ENCODE measurements at regions not wholly inside any gene's neighbourhood (a gene's known extent, or its start where the extent isn't known, plus 50 kb on each side); places are given as distances from the start of the nearest gene placed in this dataset.

DNA sequence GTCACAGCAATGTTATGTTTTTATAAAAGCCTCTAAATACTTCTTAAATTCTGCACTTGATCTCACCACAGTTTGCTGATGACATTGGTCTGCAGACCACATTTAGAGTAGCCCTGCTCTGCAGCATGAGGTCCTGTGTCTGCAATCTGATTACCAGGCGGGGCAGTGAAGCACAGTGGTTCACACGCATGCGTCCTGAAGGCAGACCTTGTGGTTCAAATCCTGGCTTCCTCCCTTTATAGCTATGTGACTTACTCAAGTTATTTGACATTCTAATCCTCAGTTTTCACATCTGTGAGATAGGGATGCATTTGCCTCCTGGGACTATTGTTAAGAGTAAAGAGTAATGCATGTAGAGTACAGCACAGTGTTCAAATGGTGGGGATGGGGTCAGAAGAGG, 50.3 kb downstream of the BMAL2 start:
- TF ChIP-seq, protein P1, sequence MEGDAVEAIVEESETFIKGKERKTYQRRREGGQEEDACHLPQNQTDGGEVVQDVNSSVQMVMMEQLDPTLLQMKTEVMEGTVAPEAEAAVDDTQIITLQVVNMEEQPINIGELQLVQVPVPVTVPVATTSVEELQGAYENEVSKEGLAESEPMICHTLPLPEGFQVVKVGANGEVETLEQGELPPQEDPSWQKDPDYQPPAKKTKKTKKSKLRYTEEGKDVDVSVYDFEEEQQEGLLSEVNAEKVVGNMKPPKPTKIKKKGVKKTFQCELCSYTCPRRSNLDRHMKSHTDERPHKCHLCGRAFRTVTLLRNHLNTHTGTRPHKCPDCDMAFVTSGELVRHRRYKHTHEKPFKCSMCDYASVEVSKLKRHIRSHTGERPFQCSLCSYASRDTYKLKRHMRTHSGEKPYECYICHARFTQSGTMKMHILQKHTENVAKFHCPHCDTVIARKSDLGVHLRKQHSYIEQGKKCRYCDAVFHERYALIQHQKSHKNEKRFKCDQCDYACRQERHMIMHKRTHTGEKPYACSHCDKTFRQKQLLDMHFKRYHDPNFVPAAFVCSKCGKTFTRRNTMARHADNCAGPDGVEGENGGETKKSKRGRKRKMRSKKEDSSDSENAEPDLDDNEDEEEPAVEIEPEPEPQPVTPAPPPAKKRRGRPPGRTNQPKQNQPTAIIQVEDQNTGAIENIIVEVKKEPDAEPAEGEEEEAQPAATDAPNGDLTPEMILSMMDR (IDR thresholded peaks at IDR 0.05; ENCODE audit: insufficient read depth, low read length): no peak
- DNase-seq (ENCODE audit: low read depth): no peak
- no peak overlapping the region for H3K4me3 ChIP-seq (ENCODE audit: low read depth, low read length)

DNA sequence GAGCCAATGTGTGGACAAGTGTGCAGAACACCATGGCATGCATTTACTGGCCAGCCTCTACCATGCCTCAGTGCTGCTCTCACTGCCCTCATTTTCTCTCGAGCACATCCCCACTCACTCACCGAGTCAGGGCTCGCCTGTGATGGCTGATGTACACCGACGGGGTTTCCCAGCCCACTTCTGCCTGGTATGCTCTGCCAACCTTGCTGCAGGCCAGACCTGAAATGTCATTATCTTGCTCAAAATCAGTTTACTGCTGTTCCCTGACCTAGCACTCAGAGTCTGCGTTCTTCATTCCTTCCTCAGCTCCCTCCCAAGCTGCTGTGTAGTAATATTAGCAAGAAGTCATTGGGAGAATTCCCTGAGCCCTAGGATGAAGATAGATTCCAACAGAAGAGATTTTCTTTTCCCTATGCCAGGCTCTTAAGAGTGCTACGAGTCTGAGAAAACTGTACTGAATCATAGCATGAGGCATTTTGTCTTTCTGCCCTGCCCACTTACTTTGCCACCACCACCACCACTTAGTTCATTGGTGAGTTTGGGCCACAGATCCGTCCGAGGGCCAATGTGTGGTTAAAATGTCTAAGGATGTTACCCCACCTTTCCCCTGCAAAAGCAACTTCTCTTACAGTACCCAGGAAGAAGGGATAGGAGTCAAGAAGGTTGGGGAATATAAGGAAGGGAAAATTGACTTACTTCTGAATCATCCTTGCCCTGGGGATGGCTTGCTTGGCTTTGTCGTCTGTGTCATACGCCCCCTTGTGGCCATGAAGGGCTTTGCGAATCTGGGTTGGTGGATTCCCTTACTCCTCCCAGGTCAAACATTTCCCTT, 51.0 kb downstream of the BMAL2 start:
- TF ChIP-seq, protein P1 (IDR thresholded peaks at IDR 0.05; ENCODE audit: insufficient read depth, low read length): peak; percentile 95

DNA sequence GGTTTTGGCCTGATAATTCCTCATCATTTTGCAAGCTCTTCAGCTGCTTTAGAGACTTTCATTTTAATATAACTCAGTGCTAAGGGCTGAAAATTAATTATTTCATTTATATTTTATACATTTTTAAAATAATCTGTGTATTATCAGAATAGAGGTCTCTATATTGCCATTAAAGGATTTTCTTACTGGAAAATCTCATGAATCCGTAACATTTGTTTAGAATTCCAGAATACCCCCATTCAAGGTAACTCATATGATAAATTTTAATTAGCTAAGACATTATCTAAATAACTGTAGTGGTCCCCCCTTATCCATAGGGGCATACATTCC, 51.6 kb downstream of the BMAL2 start:
- TF ChIP-seq, protein P1 (IDR thresholded peaks at IDR 0.05; ENCODE audit: insufficient read depth, low read length): no peak
- no peak overlapping the region for H3K4me3 ChIP-seq (ENCODE audit: low read depth, low read length)
- no peak for DNase-seq (ENCODE audit: low read depth)

More for the DNA sequence above, 51.0 kb downstream of the BMAL2 start:
- DNase-seq (ENCODE audit: low read depth): peak; percentile 94
- no peak overlapping the region for H3K4me3 ChIP-seq (ENCODE audit: low read depth, low read length)

DNA sequence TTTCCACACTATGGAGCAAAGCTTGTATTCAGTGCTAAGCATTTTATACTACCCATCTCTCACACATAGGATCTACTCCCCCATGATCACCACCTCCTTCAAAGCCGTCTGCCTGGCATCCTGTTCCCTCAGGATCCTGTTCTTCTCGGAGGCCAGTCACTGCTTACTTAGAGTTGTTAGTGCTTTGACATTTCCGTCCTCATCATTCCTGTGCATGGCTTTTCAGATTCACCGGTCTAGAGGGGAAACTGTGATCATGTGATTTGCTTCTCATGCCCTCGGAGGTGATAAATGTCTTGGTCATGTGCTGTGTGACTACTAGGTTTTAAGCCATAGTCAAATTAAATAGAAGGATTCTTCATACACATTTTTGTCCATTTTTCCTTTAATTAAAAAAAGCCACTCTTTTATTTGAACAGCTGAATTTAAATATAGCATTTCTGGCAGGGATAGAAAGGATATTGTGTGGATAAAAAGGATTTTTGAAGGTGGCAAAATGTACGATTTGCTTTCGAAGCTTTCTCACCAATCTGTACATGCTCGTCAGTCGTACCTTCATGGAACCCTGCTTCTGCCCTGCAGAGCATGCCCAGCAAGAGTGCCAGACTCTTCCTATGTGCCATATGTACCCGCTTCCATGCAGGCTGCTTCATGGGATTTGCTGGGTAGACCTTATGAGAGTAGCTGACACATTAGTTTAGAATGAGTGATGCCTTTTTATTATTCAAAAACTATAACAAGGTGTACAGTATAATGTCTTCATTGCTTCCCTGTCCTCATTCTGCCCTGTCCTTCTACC, 53.3 kb downstream of the BMAL2 start:
- H3K4me3 ChIP-seq (ENCODE audit: low read depth, low read length): no peak overlapping the region
- no peak for DNase-seq (ENCODE audit: low read depth)
- TF ChIP-seq, protein P1 (IDR thresholded peaks at IDR 0.05; ENCODE audit: insufficient read depth, low read length): no peak

DNA sequence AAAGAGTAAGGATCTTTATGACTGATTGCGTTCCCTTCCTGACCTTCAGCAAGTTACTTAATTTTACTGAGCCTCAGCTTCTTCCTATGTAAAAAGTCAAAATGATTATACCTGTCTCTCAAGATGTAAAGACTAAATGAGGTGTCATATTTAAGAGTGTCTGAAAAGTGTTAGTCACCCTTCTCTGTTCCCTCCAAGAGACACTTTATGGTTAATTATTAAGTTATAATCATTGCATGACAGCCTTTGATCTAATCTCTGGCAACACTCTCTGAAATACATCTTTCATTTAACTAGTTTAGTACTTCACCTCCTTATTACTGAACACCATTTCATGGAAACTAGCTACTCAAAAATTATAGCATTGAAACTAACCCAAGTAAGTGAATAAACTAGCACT, 54.8 kb downstream of the BMAL2 start:
- TF ChIP-seq, protein P1 (IDR thresholded peaks at IDR 0.05; ENCODE audit: insufficient read depth, low read length): no peak
- no peak overlapping the region for H3K4me3 ChIP-seq (ENCODE audit: low read depth, low read length)
- no peak for DNase-seq (ENCODE audit: low read depth)

DNA sequence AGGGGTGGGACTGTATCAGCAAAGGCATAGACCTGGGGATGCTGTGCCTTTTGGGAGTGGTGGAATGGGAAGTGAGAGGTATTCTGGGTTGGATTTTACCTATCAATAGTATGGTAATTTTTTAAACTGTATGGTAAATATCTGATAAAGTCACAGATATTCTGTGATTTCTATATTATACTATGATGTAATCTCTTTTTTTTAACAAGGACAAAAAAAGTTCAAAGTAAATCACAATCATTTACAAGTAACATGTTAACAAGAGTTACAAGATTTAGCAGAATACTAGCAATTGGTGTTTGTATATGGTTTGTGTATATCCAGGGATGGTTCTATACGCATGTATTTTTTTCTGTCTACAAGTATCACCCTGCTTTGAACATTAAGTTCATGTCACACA, 56.0 kb downstream of the BMAL2 start:
- TF ChIP-seq, protein P1 (IDR thresholded peaks at IDR 0.05; ENCODE audit: insufficient read depth, low read length): no peak
- no peak for DNase-seq (ENCODE audit: low read depth)
- H3K4me3 ChIP-seq (ENCODE audit: low read depth, low read length): no peak overlapping the region
